ENCODE measurements at regions not wholly inside any gene's neighbourhood (a gene's known extent, or its start where the extent isn't known, plus 50 kb on each side); places are given as distances from the start of the nearest gene placed in this dataset.

DNA sequence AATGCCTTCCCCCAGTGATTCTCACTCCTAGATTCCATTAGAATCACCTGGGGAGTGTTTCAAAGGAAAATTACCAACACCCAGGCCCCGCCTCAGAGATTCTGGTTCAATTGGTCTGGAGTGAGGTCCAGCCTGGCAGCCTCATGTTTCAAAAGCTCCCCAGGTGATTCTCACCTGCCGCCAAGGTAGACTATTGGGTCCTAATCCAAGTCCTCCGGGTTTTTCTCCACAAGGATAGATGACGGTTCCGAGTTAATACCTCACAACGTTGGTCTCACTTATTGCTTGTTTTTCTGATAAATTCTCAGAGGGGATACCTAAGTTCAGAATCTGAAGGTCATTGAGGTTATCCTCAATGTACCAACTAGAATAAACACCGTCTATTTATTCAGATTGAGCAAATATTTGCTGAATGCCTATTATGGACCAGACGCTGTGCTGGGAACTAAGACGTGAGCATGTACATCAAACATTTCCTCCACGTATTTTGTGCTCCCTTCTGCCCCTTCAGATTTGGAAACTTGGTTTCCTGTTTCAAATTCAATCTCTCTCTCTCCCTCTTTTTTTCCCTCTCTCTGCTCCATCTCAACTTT lies 97.5 kb downstream of the SEC16B start:
- TF ChIP-seq, protein P1, sequence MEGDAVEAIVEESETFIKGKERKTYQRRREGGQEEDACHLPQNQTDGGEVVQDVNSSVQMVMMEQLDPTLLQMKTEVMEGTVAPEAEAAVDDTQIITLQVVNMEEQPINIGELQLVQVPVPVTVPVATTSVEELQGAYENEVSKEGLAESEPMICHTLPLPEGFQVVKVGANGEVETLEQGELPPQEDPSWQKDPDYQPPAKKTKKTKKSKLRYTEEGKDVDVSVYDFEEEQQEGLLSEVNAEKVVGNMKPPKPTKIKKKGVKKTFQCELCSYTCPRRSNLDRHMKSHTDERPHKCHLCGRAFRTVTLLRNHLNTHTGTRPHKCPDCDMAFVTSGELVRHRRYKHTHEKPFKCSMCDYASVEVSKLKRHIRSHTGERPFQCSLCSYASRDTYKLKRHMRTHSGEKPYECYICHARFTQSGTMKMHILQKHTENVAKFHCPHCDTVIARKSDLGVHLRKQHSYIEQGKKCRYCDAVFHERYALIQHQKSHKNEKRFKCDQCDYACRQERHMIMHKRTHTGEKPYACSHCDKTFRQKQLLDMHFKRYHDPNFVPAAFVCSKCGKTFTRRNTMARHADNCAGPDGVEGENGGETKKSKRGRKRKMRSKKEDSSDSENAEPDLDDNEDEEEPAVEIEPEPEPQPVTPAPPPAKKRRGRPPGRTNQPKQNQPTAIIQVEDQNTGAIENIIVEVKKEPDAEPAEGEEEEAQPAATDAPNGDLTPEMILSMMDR (IDR thresholded peaks at IDR 0.05), result no peak
- no peak for TF ChIP-seq POLR2A (IDR thresholded peaks at IDR 0.05)
